Activated effector memory CD4-positive, alpha-beta T cell treated with Interleukin-2 at 50 U/mL for 16 hours (primary cell): ENCODE measurements at regions not wholly inside any gene's neighbourhood (a gene's known extent, or its start where the extent isn't known, plus 50 kb on each side); places are given as distances from the start of the nearest gene placed in this dataset.

Experiments
- DNase-seq: peaks from one replicate; pipeline ENCODE4 v3.0.0-alpha.2; 2020

DNA sequence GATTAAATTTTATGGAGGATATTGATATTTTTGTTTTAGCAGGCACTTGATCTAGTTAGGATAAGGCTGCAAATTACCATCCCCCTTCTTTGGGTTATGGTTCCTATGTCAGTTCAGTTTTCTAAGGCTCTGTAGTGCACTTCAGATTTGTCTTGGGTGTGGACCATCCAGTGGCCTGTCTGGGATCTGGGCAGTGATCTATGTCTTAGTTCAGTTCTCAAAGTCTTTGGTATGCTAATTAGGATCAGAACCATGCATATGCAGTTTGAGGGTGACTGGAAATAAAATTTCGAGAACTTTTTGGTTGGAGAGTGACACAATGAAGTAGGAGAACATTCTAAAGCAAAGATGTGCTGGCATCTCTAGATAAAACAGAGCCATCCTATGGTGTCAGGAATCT is 388.2 kb downstream of the MID1IP1 start:
- no peak for DNase-seq

DNA sequence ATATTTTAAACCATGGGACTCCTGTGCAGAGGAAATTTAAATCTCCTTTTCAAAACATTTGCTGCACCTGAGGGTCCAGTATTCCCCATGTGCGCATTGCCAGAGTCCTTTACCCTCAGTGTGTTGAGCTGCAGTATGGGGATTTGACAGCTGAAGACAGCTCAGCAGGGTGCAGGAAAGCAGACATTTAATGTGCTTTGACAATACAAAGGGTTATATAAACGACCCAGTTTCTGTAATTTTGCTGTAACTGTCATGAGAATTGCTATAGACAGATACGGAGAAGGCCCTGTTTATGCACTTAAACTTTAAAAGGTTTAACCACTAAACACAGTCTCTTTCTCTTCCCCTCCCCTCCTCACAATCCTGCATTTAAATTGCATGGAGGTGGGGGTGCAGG is 393.4 kb downstream of the MID1IP1 start:
- no peak for DNase-seq

- DNase-seq = no peak
These were observed 393.9 kb downstream of the MID1IP1 start for GRCh38 chrX:39195156-39195555.

- DNase-seq = peak; percentile 8
These were observed 395.2 kb downstream of the MID1IP1 start for GRCh38 chrX:39196192-39197102.

- no peak for DNase-seq
These were observed 398.2 kb downstream of the MID1IP1 start for GRCh38 chrX:39199429-39199828.

GRCh38 chrX:39201305-39201990 is 400.2 kb downstream of the MID1IP1 start:
- DNase-seq = no peak

DNA sequence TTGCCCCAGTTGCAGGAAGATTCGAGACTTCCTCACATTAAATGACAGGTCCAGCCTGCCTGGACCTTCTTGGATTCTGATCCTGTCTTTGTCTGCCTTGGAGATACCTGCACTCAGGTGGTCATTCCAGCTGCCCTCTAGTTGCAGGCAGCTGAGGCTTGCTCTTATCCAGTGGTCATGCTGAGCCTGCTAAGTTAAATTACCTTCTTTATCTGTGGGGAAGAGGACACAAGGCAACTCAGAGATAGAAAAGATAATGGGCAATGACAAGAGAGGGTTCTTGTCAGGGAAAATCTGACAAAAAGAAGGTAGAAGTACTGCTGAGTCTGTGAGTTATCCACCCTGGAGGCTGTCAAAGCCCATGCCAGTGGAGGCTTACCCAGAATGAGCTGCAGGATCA is 401.4 kb downstream of the MID1IP1 start:
- no peak for DNase-seq

DNA sequence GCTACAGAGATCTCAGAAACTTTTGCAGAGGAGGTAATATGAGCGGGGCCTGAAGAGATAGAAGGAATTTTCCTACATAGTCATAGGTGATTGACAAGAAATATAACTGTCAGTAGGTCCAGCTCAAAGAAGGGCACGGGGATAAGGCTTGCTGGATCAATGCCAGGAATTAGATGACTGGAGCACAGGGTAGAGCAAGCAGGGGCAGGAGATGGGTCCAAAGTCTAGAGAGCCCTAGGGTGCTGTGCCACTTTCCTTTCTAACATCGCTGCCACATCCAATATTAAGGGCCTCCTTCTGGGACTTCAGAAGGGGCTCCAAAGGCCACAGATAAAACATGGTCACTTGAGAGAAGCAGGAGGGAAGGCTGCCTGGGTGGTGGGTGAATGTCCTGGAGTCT is 402.2 kb downstream of the MID1IP1 start:
- no peak for DNase-seq

- no peak for DNase-seq
These were observed 403.1 kb downstream of the MID1IP1 start for GRCh38 chrX:39204353-39204752.

- no peak for DNase-seq
These were observed 403.7 kb downstream of the MID1IP1 start for GRCh38 chrX:39204945-39205344.

GRCh38 chrX:39205467-39205866 is 404.2 kb downstream of the MID1IP1 start:
- no peak for DNase-seq

GRCh38 chrX:39206399-39207145 is 405.3 kb downstream of the MID1IP1 start:
- DNase-seq = no peak

DNA sequence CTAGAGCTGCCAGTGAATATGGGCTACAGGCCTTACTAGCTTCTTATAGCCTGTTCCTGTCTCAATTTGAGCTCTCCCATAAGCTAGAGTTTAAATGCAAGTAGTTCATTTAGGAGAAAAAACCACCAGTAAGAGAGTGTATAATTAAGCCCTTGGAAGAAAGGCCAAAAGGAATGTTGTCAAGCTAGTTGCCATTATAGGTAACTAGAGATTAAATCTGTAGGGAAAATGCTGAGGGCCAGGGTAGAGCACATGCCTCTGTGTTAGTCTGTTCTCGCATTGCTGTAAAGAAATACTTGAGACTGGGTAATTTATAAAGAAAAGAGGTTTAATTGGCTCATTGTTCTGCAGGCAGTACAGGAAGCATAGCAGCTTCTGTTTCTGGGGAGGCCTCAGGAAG is 410.2 kb downstream of the MID1IP1 start:
- no peak for DNase-seq

DNA sequence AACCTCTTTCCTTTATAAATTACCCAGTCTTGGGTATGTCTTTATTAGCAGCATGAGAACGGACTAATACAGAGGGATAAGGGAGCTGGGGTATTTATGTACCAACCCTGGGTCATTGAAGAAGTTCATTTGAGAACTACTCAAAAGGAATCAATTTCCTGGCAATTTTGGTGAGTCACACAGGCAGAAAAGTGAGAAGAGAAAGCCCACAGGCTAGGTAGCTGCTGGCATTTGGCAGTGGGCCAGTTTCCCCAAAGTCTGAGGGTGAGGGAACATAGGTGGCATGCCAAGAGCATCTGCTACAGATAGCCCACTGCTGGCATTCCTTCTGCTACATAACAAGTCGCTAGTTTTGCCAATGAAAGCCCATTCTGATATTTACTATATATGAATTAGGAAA is 411.2 kb downstream of the MID1IP1 start:
- DNase-seq = no peak

- DNase-seq = no peak
These were observed 413.3 kb downstream of the MID1IP1 start for GRCh38 chrX:39214387-39215126.

DNA sequence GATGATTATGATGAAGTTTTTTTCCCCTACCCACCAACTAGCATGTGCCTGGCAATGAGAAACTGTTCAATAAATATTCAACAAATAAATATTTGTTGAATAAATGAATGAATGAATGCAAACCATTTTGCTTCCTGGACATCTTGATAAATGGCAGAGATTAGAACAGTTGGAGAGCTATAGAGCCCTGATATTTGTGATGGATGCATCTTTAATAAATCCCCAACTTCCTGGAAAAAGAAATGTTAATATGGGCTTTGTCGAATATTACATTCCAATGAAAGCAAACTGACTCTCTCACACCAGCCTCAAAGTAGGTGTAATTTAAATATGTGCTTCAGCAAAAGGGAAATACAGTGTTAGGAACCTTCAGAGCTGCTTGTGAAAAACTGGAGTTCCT is 419.7 kb downstream of the MID1IP1 start:
- no peak for DNase-seq

GRCh38 chrX:39222346-39223113 is 421.3 kb downstream of the MID1IP1 start:
- DNase-seq = no peak

DNA sequence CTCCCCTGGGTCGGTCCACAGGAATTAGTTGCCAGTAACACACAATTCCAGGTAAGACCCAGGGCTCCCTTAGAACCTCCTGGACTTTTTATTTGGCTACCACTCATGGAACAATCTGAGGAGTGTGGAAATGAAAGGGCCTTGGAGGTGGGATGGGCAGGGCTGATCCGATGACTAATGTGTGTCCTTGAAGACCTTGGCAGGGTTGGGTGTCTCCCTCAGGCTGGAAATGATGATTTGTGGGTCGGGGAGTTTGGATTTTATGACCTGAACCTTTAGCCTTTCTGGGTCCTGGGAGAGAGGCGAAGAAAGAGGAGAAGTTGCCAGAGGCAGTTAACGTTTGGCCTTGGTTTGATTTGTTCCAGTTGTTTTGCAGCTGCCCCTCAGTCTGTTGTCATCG is 425.0 kb downstream of the MID1IP1 start:
- DNase-seq = no peak

GRCh38 chrX:39227371-39227770 is 426.1 kb downstream of the MID1IP1 start:
- no peak for DNase-seq

DNA sequence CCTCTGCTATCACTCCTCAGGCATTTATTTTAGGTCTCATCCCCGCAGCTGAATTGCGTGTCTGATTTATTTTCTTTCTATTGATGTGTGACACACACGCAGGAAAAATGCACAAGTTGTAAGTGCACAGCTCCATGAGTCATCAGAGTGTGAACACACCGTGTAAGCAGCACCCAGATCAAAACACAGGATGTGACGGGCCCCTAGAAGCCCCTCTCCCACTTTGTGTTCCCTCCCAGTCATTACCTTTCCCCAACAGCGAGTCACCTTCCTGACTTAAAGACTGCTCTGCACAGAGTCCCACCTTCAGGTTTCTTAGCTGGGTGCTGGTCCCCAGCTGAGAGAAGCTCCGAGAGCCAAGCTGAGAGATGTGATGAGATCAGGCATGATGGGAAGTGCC is 436.7 kb downstream of the MID1IP1 start:
- DNase-seq = no peak

- DNase-seq = no peak
These were observed 440.9 kb downstream of the MID1IP1 start for GRCh38 chrX:39242187-39242586.

DNA sequence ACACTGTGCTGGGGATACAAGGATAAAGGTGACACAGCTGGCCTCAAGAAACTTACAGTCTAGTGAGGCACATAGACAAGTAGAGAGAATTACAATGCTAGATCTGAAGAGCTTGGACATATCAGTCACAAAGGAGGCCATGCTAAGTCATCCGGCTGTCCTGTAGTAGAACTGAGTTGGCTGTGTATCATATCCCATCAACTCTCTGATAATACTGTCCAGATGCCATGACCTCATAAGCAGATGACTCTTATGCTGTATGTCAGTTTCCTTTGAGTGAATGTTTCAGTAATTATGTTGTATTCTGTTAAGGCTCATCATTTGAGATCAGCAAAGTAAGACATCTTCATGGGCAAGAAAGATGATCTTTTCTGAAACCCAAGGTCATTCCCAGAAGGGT is 442.9 kb downstream of the MID1IP1 start:
- DNase-seq = no peak
